Colonic mucosa (tissue), 4 donors: ENCODE measurements at regions not wholly inside any gene's neighbourhood (a gene's known extent, or its start where the extent isn't known, plus 50 kb on each side); places are given as distances from the start of the nearest gene placed in this dataset.
"Not testable (repeated sequence)": the region's sequence is repeated elsewhere in the genome, so short reads cannot be mapped to it uniquely, and the experiment has no call there.

Experiments
- DNase-seq: peaks from one replicate; pipeline ENCODE4 v3.0.0-alpha.2; 2020
- H3K27ac ChIP-seq: fragments of 200-600 bp; one replicate; pipeline ENCODE4 v1.8.0; 2021
- H3K27me3 ChIP-seq: fragments of 200-600 bp; one replicate; pipeline ENCODE4 v1.8.0; 2021
- H3K36me3 ChIP-seq: fragments of 200-600 bp; one replicate; pipeline ENCODE4 v1.8.0; 2021
- H3K4me1 ChIP-seq: fragments of 200-600 bp; one replicate; pipeline ENCODE4 v1.8.0; 2021; ENCODE audit warnings: mild to moderate bottlenecking
- H3K4me3 ChIP-seq: fragments of 200-600 bp; one replicate; pipeline ENCODE4 v1.8.0; 2021
- H3K9ac ChIP-seq, 2 donors: one replicate each; pipeline ENCODE4 v1.7.0; 2013; ENCODE audit warnings: control low read depth in 2 of 2, low read depth in 2 of 2, low read length in 2 of 2
- H3K9me3 ChIP-seq: fragments of 200-600 bp; one replicate; pipeline ENCODE4 v1.8.0; 2021
- intact Hi-C: fragments of 100-400 bp; cut with DNase I; formaldehyde crosslinking; loops from one replicate; pipeline ENCODE4 v1.14.1; 2022
- TF ChIP-seq, protein P1 (sequence below): fragments of 200-600 bp; IDR thresholded peaks from one replicate; pipeline ENCODE4 v1.8.0; 2022; ENCODE audit warnings: antibody characterized with exemption, mild to moderate bottlenecking
- donor health status: healthy.
- donor health status: DM: no; HTN: no; CAD: no.
- donor health status: DM: no; HTN: no; CAD: no.

GRCh38 chr3:161673866-161674265, 177.3 kb downstream of the OTOL1 start:
- DNase-seq: no peak
- no peak overlapping the region for H3K27ac ChIP-seq
- no peaks in the 10 kb centered on the region for H3K9me3 ChIP-seq
- TF ChIP-seq, protein P1, sequence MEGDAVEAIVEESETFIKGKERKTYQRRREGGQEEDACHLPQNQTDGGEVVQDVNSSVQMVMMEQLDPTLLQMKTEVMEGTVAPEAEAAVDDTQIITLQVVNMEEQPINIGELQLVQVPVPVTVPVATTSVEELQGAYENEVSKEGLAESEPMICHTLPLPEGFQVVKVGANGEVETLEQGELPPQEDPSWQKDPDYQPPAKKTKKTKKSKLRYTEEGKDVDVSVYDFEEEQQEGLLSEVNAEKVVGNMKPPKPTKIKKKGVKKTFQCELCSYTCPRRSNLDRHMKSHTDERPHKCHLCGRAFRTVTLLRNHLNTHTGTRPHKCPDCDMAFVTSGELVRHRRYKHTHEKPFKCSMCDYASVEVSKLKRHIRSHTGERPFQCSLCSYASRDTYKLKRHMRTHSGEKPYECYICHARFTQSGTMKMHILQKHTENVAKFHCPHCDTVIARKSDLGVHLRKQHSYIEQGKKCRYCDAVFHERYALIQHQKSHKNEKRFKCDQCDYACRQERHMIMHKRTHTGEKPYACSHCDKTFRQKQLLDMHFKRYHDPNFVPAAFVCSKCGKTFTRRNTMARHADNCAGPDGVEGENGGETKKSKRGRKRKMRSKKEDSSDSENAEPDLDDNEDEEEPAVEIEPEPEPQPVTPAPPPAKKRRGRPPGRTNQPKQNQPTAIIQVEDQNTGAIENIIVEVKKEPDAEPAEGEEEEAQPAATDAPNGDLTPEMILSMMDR: no peak
- H3K9ac ChIP-seq: no peak overlapping the region
- no peaks in the 10 kb centered on the region for H3K27me3 ChIP-seq
- no peaks in the 10 kb centered on the region for H3K4me1 ChIP-seq
- H3K4me3 ChIP-seq: no peak overlapping the region
- intact Hi-C loops: no loop called here
- no peaks in the 10 kb centered on the region for H3K36me3 ChIP-seq

- H3K27ac ChIP-seq: no peak overlapping the region
These were observed 177.8 kb downstream of the OTOL1 start for GRCh38 chr3:161674402-161674801.

DNA sequence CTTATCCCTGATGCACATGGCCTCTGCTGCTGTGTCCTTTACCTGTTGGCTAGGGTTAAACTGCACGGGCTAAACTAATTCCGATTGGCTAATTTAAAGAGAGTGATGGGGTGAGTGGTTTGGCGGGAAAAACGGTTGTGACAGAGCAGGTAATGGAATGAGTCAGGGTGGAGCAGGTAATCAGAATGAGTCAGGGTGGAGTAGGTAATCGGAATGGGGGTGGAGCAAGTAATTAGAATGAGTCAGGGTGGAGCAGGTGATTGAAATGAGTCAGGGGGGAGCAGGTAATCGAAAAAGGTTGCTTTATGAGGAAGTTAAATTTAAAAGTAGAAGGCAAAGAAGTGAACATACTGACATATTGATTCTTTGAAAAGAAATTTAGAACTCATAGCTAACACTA, 185.2 kb downstream of the OTOL1 start:
- H3K4me1 ChIP-seq, intact Hi-C loops, H3K9me3 ChIP-seq, DNase-seq, H3K4me3 ChIP-seq, H3K27me3 ChIP-seq, H3K27ac ChIP-seq, H3K9ac ChIP-seq, H3K36me3 ChIP-seq: not testable (repeated sequence)

More at GRCh38 chr3:161674402-161674801, 177.8 kb downstream of the OTOL1 start:
- Histone ChIP-seq H3K4me3 (no peak overlapping the region), H3K36me3 (no peaks in the 10 kb centered on the region), H3K9me3 (no peaks in the 10 kb centered on the region), H3K27me3 (no peaks in the 10 kb centered on the region), H3K9ac (no peak overlapping the region), H3K4me1 (no peaks in the 10 kb centered on the region)
- DNase-seq: no peak
- intact Hi-C loops: no loop called here
- TF ChIP-seq, protein P1: no peak

- TF ChIP-seq, protein P1: no peak
- DNase-seq: no peak
- Histone ChIP-seq H3K27me3 (no peaks in the 10 kb centered on the region), H3K27ac (no peak overlapping the region), H3K4me3 (no peak overlapping the region), H3K9me3 (no peaks in the 10 kb centered on the region), H3K36me3 (no peaks in the 10 kb centered on the region), H3K4me1 (no peaks in the 10 kb centered on the region), H3K9ac (no peak overlapping the region)
- intact Hi-C loops: no loop called here
These were observed 186.1 kb downstream of the OTOL1 start for GRCh38 chr3:161682715-161683114.

- TF ChIP-seq, protein P1: no peak
- intact Hi-C loops: no loop called here
- Histone ChIP-seq H3K36me3 (no peaks in the 10 kb centered on the region), H3K4me1 (no peaks in the 10 kb centered on the region), H3K9me3 (no peaks in the 10 kb centered on the region), H3K9ac (no peak overlapping the region), H3K4me3 (no peak overlapping the region), H3K27me3 (no peaks in the 10 kb centered on the region), H3K27ac (no peak overlapping the region)
- no peak for DNase-seq
These were observed 193.1 kb downstream of the OTOL1 start for GRCh38 chr3:161689584-161690298.

DNA sequence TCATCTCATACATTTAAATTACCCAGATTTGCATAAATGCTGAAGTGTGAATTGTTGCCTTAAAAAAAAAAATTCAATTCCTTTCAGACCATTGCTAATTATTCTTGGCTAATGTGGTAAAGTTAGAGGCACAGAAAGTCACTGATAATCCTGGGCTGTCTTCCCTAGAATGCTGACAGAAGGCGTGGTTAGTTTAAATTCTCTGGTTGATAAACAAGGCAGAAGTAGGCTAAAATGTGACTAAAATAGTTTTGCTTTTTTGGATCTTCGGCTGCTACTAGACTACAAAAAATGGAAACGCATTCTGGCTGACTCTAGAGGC, 193.7 kb downstream of the OTOL1 start:
- Histone ChIP-seq H3K27ac (no peak overlapping the region), H3K9me3 (no peaks in the 10 kb centered on the region), H3K36me3 (no peaks in the 10 kb centered on the region), H3K9ac (no peak overlapping the region), H3K4me3 (no peak overlapping the region), H3K4me1 (no peaks in the 10 kb centered on the region), H3K27me3 (no peaks in the 10 kb centered on the region)
- TF ChIP-seq, protein P1: no peak
- intact Hi-C loops: no loop called here
- DNase-seq: no peak
